LNCaP clone FGC (cell line): ENCODE measurements at regions not wholly inside any gene's neighbourhood (a gene's known extent, or its start where the extent isn't known, plus 50 kb on each side); places are given as distances from the start of the nearest gene placed in this dataset.

Experiments used
- DNase-seq: peaks from one replicate; pipeline ENCODE4 v3.0.0-alpha.2; 2011; ENCODE audit warnings: low read depth
- H3K4me3 ChIP-seq: 2 replicates; pipeline ENCODE4 v1.5.1; 2011; ENCODE audit warnings: mild to moderate bottlenecking, low read depth, low read length, control low read depth
- CTCF ChIP-seq: IDR thresholded peaks from 2 replicates; pipeline ENCODE4 v1.5.1; 2012; ENCODE audit warnings: mild to moderate bottlenecking; ENCODE audit not compliant: control insufficient read depth, insufficient read depth; ENCODE audit errors: extremely low read depth

- TF ChIP-seq CTCF = no peak
- DNase-seq = no peak
- no peak overlapping the region for H3K4me3 ChIP-seq
Observed at GRCh38 chr12:69189378-69189978, 49.9 kb upstream of the CPSF6 start.
